Erythroblast (primary cell): ENCODE measurements at regions not wholly inside any gene's neighbourhood (a gene's known extent, or its start where the extent isn't known, plus 50 kb on each side); places are given as distances from the start of the nearest gene placed in this dataset.

Source experiments
- DNase-seq, 2 experiments: peaks; one replicate each; lab custom pipeline; 2025; lab: John Stamatoyannopoulos, UW
- GATA1 ChIP-seq: IDR thresholded peaks from 2 replicates; pipeline ENCODE4 v1.6.1; 2011; ENCODE audit warnings: low read depth, mild to moderate bottlenecking, control low read depth, low read length, moderate library complexity
- POLR2A ChIP-seq: IDR thresholded peaks from 2 replicates; pipeline ENCODE4 v1.6.1; 2011; ENCODE audit warnings: mild to moderate bottlenecking, low read length

- TF ChIP-seq POLR2A (no peak), GATA1 (no peak)
- DNase-seq, result no peak
Measured at GRCh38 chr18:27899893-27900292, 277.0 kb downstream of the CDH2 start.

DNA sequence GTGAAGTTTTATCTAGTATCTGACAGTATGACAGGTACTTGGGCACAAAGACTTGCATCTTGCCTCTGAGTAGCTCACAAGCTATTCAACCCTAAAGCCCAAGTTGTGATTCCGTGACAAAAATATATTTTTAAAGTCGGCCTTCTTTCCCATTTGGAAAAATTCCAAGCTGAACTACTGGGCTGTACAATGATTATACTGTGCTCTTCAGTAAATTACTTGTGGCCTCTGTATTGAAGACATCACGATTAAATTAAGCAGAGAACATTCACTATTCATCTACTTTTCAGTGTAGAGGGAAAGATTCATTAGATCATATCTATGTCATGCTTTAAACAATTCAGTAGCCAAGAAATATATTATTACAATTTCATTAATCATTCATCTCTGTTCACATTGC is 282.2 kb downstream of the CDH2 start:
- TF ChIP-seq POLR2A (no peak), GATA1 (no peak)
- no peak for DNase-seq

- no peak for TF ChIP-seq POLR2A
- TF ChIP-seq GATA1, result no peak
- no peak for DNase-seq
Measured at GRCh38 chr18:27887711-27888495, 289.0 kb downstream of the CDH2 start.

- TF ChIP-seq GATA1 (no peak), POLR2A (no peak)
- DNase-seq, result no peak
Measured at GRCh38 chr18:27887287-27887686, 289.6 kb downstream of the CDH2 start.

- TF ChIP-seq GATA1, result no peak
- TF ChIP-seq POLR2A, result no peak
- DNase-seq, result no peak
Measured at GRCh38 chr18:27879540-27879939, 297.4 kb downstream of the CDH2 start.

- DNase-seq, result no peak
- no peak for TF ChIP-seq GATA1
- no peak for TF ChIP-seq POLR2A
Measured at GRCh38 chr18:27871726-27872125, 305.2 kb downstream of the CDH2 start.

- no peak for TF ChIP-seq GATA1
- no peak for TF ChIP-seq POLR2A
- DNase-seq, result no peak
Measured at GRCh38 chr18:27869735-27870134, 307.2 kb downstream of the CDH2 start.

DNA sequence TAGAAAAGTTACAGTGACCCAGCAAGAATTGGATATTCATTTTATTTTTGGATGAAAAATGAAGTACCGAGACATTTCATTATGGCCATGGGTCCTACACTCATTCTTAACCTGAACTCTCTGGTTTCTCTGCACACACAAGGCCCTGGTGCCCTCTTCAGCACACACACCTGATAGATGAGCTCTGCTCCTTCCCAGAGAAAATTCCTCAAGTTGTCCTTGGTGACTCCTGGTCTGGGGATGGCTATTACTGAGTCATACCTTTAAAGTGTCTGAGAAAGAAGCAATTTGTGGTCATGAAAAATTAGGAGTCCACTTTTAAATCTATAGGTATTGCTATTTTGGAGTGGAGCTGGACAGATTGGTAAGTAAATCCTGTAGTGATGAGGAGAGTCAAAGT is 311.5 kb downstream of the CDH2 start:
- no peak for DNase-seq
- TF ChIP-seq GATA1 (no peak), POLR2A (no peak)

- TF ChIP-seq GATA1 (no peak), POLR2A (no peak)
- no peak for DNase-seq
Measured at GRCh38 chr18:27863780-27864430, 313.0 kb downstream of the CDH2 start.

GRCh38 chr18:27862041-27862682 is 314.8 kb downstream of the CDH2 start:
- no peak for TF ChIP-seq GATA1
- DNase-seq, result no peak

DNA sequence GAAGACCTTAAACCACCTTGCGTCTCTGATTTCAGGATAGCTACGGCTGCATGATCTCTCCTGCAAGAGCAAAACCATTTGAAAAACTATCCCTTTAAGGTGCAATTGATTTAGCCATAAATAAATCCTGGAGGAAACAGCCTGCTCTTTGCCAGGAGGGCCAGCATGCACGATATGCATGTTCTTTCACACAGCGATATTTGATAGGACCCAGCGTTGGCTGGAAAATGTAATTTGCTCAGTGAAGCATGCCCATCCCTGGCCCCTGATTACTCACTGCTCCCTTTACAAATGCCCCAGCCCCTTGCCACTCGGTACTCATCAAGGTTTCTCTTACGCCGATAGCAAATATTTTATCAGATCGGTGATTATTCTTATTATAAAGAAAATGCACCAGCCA is 315.4 kb downstream of the CDH2 start:
- DNase-seq, result no peak
- TF ChIP-seq GATA1 (no peak), POLR2A (no peak)

- DNase-seq, result no peak
- TF ChIP-seq POLR2A, result no peak
- TF ChIP-seq GATA1, result no peak
Measured at GRCh38 chr18:27860701-27861107, 316.2 kb downstream of the CDH2 start.

DNA sequence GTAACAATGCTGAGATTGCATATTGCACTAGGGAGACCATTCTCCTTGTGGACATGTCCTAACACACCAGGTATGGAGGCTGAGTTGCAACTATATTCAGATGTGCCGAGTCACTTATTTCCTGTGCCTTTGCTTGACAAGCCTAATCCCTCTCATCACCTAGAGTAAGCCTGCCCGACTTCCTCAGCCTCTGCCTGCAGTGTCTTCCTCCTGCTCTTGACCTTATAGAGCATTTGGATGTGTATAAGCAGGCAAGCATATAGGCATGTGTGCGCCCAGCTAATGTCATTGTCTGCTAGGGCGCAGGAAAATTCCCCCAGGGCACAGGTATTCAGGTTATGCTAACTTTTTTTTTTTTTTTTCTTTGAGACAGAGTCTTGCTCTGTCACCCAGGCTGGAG is 316.9 kb downstream of the CDH2 start:
- no peak for DNase-seq

DNA sequence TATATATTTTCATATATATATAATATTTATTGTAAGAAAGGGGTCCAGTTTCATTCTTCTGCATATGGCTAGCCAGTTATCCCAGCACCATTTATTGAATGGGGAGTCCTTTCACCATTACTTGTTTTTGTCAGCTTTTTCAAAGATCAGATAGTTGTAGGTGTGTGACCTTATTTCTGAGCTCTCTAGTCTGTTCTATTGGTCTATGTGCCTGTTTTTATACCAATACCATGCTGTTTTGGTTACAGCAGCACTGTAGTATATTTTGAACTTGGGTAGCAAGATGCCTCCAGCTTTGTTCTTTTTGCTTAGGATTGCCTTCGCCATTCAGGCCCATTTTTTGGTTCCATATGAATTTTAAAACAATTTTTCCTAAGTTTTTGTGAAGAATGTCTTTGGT is 320.1 kb downstream of the CDH2 start:
- DNase-seq, result peak in 1 of 2 experiments; percentile 3
- TF ChIP-seq POLR2A, result no peak
- no peak for TF ChIP-seq GATA1

More for the DNA sequence above, 316.9 kb downstream of the CDH2 start:
- TF ChIP-seq POLR2A (no peak), GATA1 (no peak)

GRCh38 chr18:27855486-27855885 is 321.4 kb downstream of the CDH2 start:
- no peak for DNase-seq

DNA sequence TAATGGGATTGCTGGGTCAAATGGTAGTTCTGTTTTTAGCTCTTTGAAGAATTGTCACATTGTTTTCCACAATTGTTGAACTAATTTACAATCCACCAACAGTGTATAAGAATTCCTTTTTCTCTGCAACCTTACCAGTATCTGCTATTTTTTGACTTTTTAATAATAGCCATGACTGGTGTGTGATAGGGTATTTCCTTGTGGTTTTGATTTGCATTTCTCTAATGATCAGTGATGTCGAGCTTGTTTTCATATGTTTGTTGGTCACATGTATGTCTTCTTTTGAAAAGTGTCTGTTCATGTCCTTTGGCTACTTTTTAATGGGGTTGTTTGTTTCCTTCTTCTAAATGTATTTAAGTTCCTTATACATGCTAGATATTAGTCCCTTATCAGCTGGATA is 322.3 kb downstream of the CDH2 start:
- no peak for TF ChIP-seq GATA1
- TF ChIP-seq POLR2A, result no peak
- DNase-seq, result no peak

More at GRCh38 chr18:27855486-27855885, 321.4 kb downstream of the CDH2 start:
- TF ChIP-seq POLR2A, result no peak
- no peak for TF ChIP-seq GATA1
